Astrocyte (in vitro differentiated cells and primary cell): ENCODE measurements at regions not wholly inside any gene's neighbourhood (a gene's known extent, or its start where the extent isn't known, plus 50 kb on each side); places are given as distances from the start of the nearest gene placed in this dataset.

Experiments
- DNase-seq: peaks from one replicate; pipeline ENCODE4 v3.0.0-alpha.2; 2010; ENCODE audit warnings: low read depth
- FAIRE-seq: peaks from 2 replicates; lab custom pipeline; 2011; peaks lifted over from hg19 to GRCh38; lab: Jason Lieb, UNC
- H2AFZ ChIP-seq: 2 replicates; pipeline ENCODE4 v1.6.0; 2012; ENCODE audit warnings: low read depth, low read length, inconsistent platforms
- H3K27ac ChIP-seq: 2 replicates; pipeline ENCODE4 v1.5.1; 2011; ENCODE audit warnings: low read depth, low read length, inconsistent platforms
- H3K27me3 ChIP-seq: 2 replicates; pipeline ENCODE4 v1.6.0; 2011; ENCODE audit warnings: low read length, inconsistent platforms; ENCODE audit not compliant: insufficient read depth
- H3K36me3 ChIP-seq: 2 replicates; pipeline ENCODE4 v1.5.1; 2011; ENCODE audit warnings: low read length, inconsistent platforms; ENCODE audit not compliant: insufficient read depth
- H3K4me1 ChIP-seq: 2 replicates; pipeline ENCODE4 v1.5.1; 2011; ENCODE audit warnings: low read length, inconsistent platforms; ENCODE audit not compliant: insufficient read depth
- H3K4me2 ChIP-seq: 2 replicates; pipeline ENCODE4 v1.6.0; 2012; ENCODE audit warnings: low read length, inconsistent platforms
- H3K4me3 ChIP-seq: 2 replicates; pipeline ENCODE4 v1.5.1; 2011; ENCODE audit warnings: low read depth, mild to moderate bottlenecking, low read length, inconsistent platforms; ENCODE audit not compliant: insufficient read depth
- H3K79me2 ChIP-seq: 2 replicates; pipeline ENCODE4 v1.6.0; 2012; ENCODE audit warnings: mild to moderate bottlenecking, low read length, inconsistent platforms; ENCODE audit not compliant: insufficient read depth
- H3K9ac ChIP-seq: 2 replicates; pipeline ENCODE4 v1.6.0; 2012; ENCODE audit warnings: mild to moderate bottlenecking, low read length, inconsistent platforms
- H3K9me3 ChIP-seq: 2 replicates; pipeline ENCODE4 v1.5.1; 2012; ENCODE audit warnings: low read depth, mild to moderate bottlenecking, low read length, inconsistent platforms; ENCODE audit not compliant: insufficient read depth
- H4K20me1 ChIP-seq: 2 replicates; pipeline ENCODE4 v1.6.0; 2012; ENCODE audit warnings: low read length, inconsistent platforms; ENCODE audit not compliant: insufficient read depth
- H3K27ac Mint-ChIP-seq: one replicate; pipeline ENCODE4 v1.8.0; 2021; ENCODE audit warnings: mild to moderate bottlenecking, mixed read lengths; ENCODE audit not compliant: unreplicated experiment
- H3K27me3 Mint-ChIP-seq: one replicate; pipeline ENCODE4 v1.8.0; 2021; ENCODE audit warnings: low read depth, mixed read lengths; ENCODE audit not compliant: unreplicated experiment
- H3K36me3 Mint-ChIP-seq: one replicate; pipeline ENCODE4 v1.8.0; 2021; ENCODE audit warnings: low read depth, mixed read lengths; ENCODE audit not compliant: unreplicated experiment
- H3K4me1 Mint-ChIP-seq: one replicate; pipeline ENCODE4 v1.8.0; 2021; ENCODE audit warnings: low read depth, mixed read lengths; ENCODE audit not compliant: unreplicated experiment
- H3K4me3 Mint-ChIP-seq: one replicate; pipeline ENCODE4 v1.8.0; 2021; ENCODE audit warnings: mild to moderate bottlenecking, moderate library complexity, mixed read lengths; ENCODE audit not compliant: unreplicated experiment
- H3K9me3 Mint-ChIP-seq: one replicate; pipeline ENCODE4 v1.8.0; 2021; ENCODE audit warnings: mild to moderate bottlenecking, mixed read lengths; ENCODE audit not compliant: unreplicated experiment
- CTCF ChIP-seq: IDR thresholded peaks from 2 replicates; pipeline ENCODE4 v1.5.1; 2011; ENCODE audit warnings: low read depth, mild to moderate bottlenecking, inconsistent platforms, low read length, moderate library complexity; ENCODE audit not compliant: insufficient read depth
- EZH2 ChIP-seq: IDR thresholded peaks from 2 replicates; pipeline ENCODE4 v1.6.1; 2012; ENCODE audit warnings: mild to moderate bottlenecking, low read length, inconsistent platforms; ENCODE audit not compliant: insufficient read depth

GRCh38 chr21:43322805-43323204, 104.1 kb downstream of the SIK1 start:
- Histone ChIP-seq H3K4me1 (peaks cover 15% of the 10 kb centered on the region), H3K36me3 (no peaks in the 10 kb centered on the region), H4K20me1 (no peaks in the 10 kb centered on the region), H3K27me3 (peaks cover 3% of the 10 kb centered on the region), H3K4me2 (no peak overlapping the region), H3K27ac (no peak overlapping the region), H3K4me3 (no peak overlapping the region), H3K9ac (no peak overlapping the region), H3K9me3 (peaks cover 1% of the 10 kb centered on the region), H3K79me2 (no peaks in the 10 kb centered on the region), H2AFZ (no peak overlapping the region)
- DNase-seq: no peak
- no peak overlapping the region for H3K4me3 Mint-ChIP-seq
- no peak overlapping the region for H3K27ac Mint-ChIP-seq
- peaks cover 7% of the 10 kb centered on the region for H3K27me3 Mint-ChIP-seq
- H3K4me1 Mint-ChIP-seq: peaks cover 19% of the 10 kb centered on the region
- FAIRE-seq: no peak
- H3K9me3 Mint-ChIP-seq: peaks cover 3% of the 10 kb centered on the region
- TF ChIP-seq CTCF (no peak), EZH2 (no peak)
- no peaks in the 10 kb centered on the region for H3K36me3 Mint-ChIP-seq

GRCh38 chr21:43322311-43322710, 104.6 kb downstream of the SIK1 start:
- FAIRE-seq (no peak), DNase-seq (no peak)
- no peak overlapping the region for H3K4me3 ChIP-seq
- H4K20me1 ChIP-seq: no peaks in the 10 kb centered on the region
- no peak for TF ChIP-seq CTCF
- no peak for TF ChIP-seq EZH2
- Mint-ChIP-seq H3K4me1 (peaks cover 19% of the 10 kb centered on the region), H3K9me3 (peaks cover 7% of the 10 kb centered on the region), H3K27ac (no peak overlapping the region), H3K36me3 (no peaks in the 10 kb centered on the region), H3K4me3 (no peak overlapping the region), H3K27me3 (peaks cover 7% of the 10 kb centered on the region)
- H3K27ac ChIP-seq: no peak overlapping the region
- no peak overlapping the region for H2AFZ ChIP-seq
- no peak overlapping the region for H3K4me2 ChIP-seq
- no peaks in the 10 kb centered on the region for H3K79me2 ChIP-seq
- no peaks in the 10 kb centered on the region for H3K36me3 ChIP-seq
- H3K27me3 ChIP-seq: peaks cover 3% of the 10 kb centered on the region
- peaks cover 15% of the 10 kb centered on the region for H3K4me1 ChIP-seq
- H3K9me3 ChIP-seq: peaks cover 3% of the 10 kb centered on the region
- H3K9ac ChIP-seq: no peak overlapping the region

- peaks cover 15% of the 10 kb centered on the region for H3K4me1 ChIP-seq
- no peak overlapping the region for H2AFZ ChIP-seq
- TF ChIP-seq EZH2 (no peak), CTCF (no peak)
- peaks cover 3% of the 10 kb centered on the region for H3K36me3 Mint-ChIP-seq
- H3K27ac Mint-ChIP-seq: no peak overlapping the region
- no peak overlapping the region for H3K27ac ChIP-seq
- H3K27me3 ChIP-seq: peaks cover under 1% of the 10 kb centered on the region
- no peaks in the 10 kb centered on the region for H4K20me1 ChIP-seq
- H3K4me3 Mint-ChIP-seq: peak overlapping the region; percentile 27
- peaks cover 19% of the 10 kb centered on the region for H3K4me1 Mint-ChIP-seq
- no peak overlapping the region for H3K4me2 ChIP-seq
- no peaks in the 10 kb centered on the region for H3K79me2 ChIP-seq
- peaks cover 7% of the 10 kb centered on the region for H3K27me3 Mint-ChIP-seq
- H3K9me3 ChIP-seq: peaks cover 3% of the 10 kb centered on the region
- peaks cover 10% of the 10 kb centered on the region for H3K9me3 Mint-ChIP-seq
- FAIRE-seq: no peak
- no peaks in the 10 kb centered on the region for H3K36me3 ChIP-seq
- H3K9ac ChIP-seq: no peak overlapping the region
- no peak for DNase-seq
- H3K4me3 ChIP-seq: no peak overlapping the region
Measured at GRCh38 chr21:43321611-43322010, 105.3 kb downstream of the SIK1 start.
